SK-N-MC (cell line): ENCODE measurements at regions not wholly inside any gene's neighbourhood (a gene's known extent, or its start where the extent isn't known, plus 50 kb on each side); places are given as distances from the start of the nearest gene placed in this dataset.

Source experiments
- EZH2 ChIP-seq: fragments of 200-600 bp; sonication (generic); IDR thresholded peaks from one replicate; pipeline ENCODE4 v1.6.1; 2017; ENCODE audit warnings: antibody characterized with exemption
- FOXP2 ChIP-seq: optimal IDR thresholded peaks from 2 replicates; pipeline ENCODE3; 2011; ENCODE audit warnings: mild to moderate bottlenecking, moderate library complexity; ENCODE audit not compliant: insufficient read depth; ENCODE audit errors: extremely low read length, control extremely low read depth
- POLR2AphosphoS5 ChIP-seq: IDR thresholded peaks from 2 replicates; pipeline ENCODE4 v1.6.1; 2012; ENCODE audit warnings: mild to moderate bottlenecking, low read depth, low read length, borderline replicate concordance

DNA sequence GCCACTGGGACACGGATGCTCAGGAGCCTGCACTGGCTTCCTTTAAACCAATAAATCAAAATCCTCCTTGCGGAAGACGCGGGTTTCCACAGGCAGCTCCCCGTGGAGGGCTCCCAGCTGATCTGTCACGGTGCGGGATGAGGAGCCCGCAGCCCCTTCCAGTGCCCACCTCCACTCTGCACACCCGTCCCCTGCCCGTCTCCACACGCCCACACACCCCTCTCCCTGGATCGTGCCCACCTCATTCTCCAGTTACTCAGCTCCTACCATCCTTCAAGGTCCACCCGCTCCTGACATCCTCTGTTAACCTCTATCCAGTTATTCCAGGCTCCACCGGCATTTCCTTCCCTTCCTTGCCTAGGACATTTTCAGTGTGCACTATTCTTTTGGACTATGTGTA lies 895.9 kb downstream of the TRIML1 start:
- TF ChIP-seq POLR2AphosphoS5 (no peak), EZH2 (no peak), FOXP2 (no peak)
